Keratinocyte (primary cell): ENCODE measurements at regions not wholly inside any gene's neighbourhood (a gene's known extent, or its start where the extent isn't known, plus 50 kb on each side); places are given as distances from the start of the nearest gene placed in this dataset.
"Not testable (repeated sequence)": the region's sequence is repeated elsewhere in the genome, so short reads cannot be mapped to it uniquely, and the experiment has no call there.

Source experiments
- CTCF ChIP-seq, 3 experiments: IDR thresholded peaks in 1 of 3; conservative IDR thresholded peaks in 1 of 3; optimal IDR thresholded peaks in 1 of 3; 2 replicates in 2 of 3; 3 replicates in 1 of 3; pipeline versions ENCODE3 to v1.5.1; 2011; ENCODE audit warnings: low read length in 3 of 3, mild to moderate bottlenecking in 3 of 3, moderate library complexity in 2 of 3, control low read depth in 1 of 3, inconsistent platforms in 1 of 3; ENCODE audit not compliant: insufficient read depth in 2 of 3; ENCODE audit errors: extremely low read depth in 1 of 3
- EZH2 ChIP-seq: IDR thresholded peaks from one replicate; pipeline ENCODE4 v1.6.1; 2012; ENCODE audit warnings: inconsistent platforms, mild to moderate bottlenecking, low read length, moderate library complexity

- TF ChIP-seq CTCF (optimal IDR thresholded peaks at IDR 0.05 in 1 of 3, IDR thresholded peaks at IDR 0.05 in 1 of 3, conservative IDR thresholded peaks at IDR 0.05 in 1 of 3; ENCODE audit: extremely low read depth in 1 of 3, insufficient read depth in 2 of 3, low read length in 3 of 3); EZH2: not testable (repeated sequence)
Observed at GRCh38 chr20:26373066-26373465, 676.4 kb upstream of the ZNF337 start.
